AG04450 (cell line): ENCODE measurements at regions not wholly inside any gene's neighbourhood (a gene's known extent, or its start where the extent isn't known, plus 50 kb on each side); places are given as distances from the start of the nearest gene placed in this dataset.

ENCODE experiments used
- CTCF ChIA-PET: fragments of 300-600, 350-600 bp; formaldehyde crosslinking; extraction: SDS; loops from one replicate; lab custom pipeline; 2022; ENCODE audit warnings: antibody characterized with exemption, inconsistent platforms; lab: Charles Lee
- POLR2A ChIA-PET: fragments of 350-600 bp; formaldehyde crosslinking; extraction: SDS; loops from one replicate; lab custom pipeline; 2021; ENCODE audit warnings: antibody characterized with exemption, inconsistent platforms; lab: Yijun Ruan, JAX
- DNase-seq: peaks from one replicate; pipeline ENCODE4 v3.0.0-alpha.2; 2011; ENCODE audit warnings: low read depth, low spot score
- H3K27ac ChIP-seq: one replicate; pipeline ENCODE4 v1.5.1; 2012; ENCODE audit warnings: low read depth, low read length, control low read depth
- H3K27me3 ChIP-seq: one replicate; pipeline ENCODE4 v1.6.0; 2012; ENCODE audit warnings: low read length; ENCODE audit not compliant: control insufficient read depth, insufficient read depth
- H3K4me3 ChIP-seq: 2 replicates; pipeline ENCODE4 v1.5.1; 2011; ENCODE audit warnings: mild to moderate bottlenecking, low read depth, low read length, control low read depth
- H3K9me3 ChIP-seq: 2 replicates; pipeline ENCODE4 v1.5.1; 2012; ENCODE audit warnings: low read length; ENCODE audit not compliant: control insufficient read depth, insufficient read depth
- TF ChIP-seq, protein P1 (sequence below): IDR thresholded peaks from 2 replicates; pipeline ENCODE4 v1.5.1; 2011; ENCODE audit warnings: low read depth, low read length, control low read depth, inconsistent platforms

- no peak overlapping the region for H3K4me3 ChIP-seq
- no peak for DNase-seq
- H3K27me3 ChIP-seq, result peaks cover 8% of the 10 kb centered on the region
- CTCF ChIA-PET, result interaction anchor here (6.0 kb wide), 1 partner anchor 217 kb away, joined by 90 read pairs; no protein-coding TSS in a partner anchor
- POLR2A ChIA-PET, result no interaction called here
- H3K9me3 ChIP-seq, result no peaks in the 10 kb centered on the region; the same call in 1 of the 2 replicates
- TF ChIP-seq, protein P1, sequence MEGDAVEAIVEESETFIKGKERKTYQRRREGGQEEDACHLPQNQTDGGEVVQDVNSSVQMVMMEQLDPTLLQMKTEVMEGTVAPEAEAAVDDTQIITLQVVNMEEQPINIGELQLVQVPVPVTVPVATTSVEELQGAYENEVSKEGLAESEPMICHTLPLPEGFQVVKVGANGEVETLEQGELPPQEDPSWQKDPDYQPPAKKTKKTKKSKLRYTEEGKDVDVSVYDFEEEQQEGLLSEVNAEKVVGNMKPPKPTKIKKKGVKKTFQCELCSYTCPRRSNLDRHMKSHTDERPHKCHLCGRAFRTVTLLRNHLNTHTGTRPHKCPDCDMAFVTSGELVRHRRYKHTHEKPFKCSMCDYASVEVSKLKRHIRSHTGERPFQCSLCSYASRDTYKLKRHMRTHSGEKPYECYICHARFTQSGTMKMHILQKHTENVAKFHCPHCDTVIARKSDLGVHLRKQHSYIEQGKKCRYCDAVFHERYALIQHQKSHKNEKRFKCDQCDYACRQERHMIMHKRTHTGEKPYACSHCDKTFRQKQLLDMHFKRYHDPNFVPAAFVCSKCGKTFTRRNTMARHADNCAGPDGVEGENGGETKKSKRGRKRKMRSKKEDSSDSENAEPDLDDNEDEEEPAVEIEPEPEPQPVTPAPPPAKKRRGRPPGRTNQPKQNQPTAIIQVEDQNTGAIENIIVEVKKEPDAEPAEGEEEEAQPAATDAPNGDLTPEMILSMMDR, result peak; percentile 2; the same call in 1 of the 2 replicates
- H3K27ac ChIP-seq, result no peak overlapping the region
Measured at GRCh38 chr6:166772518-166772917, 145.5 kb upstream of the RPS6KA2 start.

DNA sequence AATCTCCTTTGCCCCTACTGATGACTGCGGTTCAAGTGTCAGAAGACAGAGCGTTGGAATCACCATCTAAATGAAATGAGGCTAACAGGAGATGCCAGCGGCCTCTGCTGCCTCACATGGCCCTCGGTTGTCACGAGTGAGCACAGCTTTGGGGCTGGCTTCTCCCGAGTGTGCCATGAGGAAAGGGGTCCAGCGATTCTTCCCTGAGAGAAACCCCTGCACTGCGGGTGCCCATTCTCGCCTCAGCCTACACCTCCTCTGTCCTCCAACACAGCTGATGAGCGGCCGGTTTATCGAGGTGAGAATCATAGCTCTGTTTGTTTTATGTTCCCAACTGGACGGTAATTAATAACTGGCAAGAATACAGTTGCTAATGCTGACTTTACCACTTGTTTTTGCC lies 144.7 kb upstream of the RPS6KA2 start:
- DNase-seq, result no peak
- H3K9me3 ChIP-seq, result no peaks in the 10 kb centered on the region; the same call in 1 of the 2 replicates
- ChIA-PET CTCF (interaction anchor here (6.0 kb wide), 1 partner anchor 218 kb away, joined by 90 read pairs; no protein-coding TSS in a partner anchor), POLR2A (no interaction called here)
- peaks cover 8% of the 10 kb centered on the region for H3K27me3 ChIP-seq
- no peak overlapping the region for H3K27ac ChIP-seq
- no peak overlapping the region for H3K4me3 ChIP-seq
- TF ChIP-seq, protein P1, result no peak

- peaks cover 3% of the 10 kb centered on the region for H3K27me3 ChIP-seq
- CTCF ChIA-PET, result interaction anchor here (0.6 to 1.8 kb wide), 4 partner anchors 213 to 485 kb away, joined by 3 to 5 read pairs (median 4); no protein-coding TSS in a partner anchor
Measured at GRCh38 chr6:166770216-166771116, 143.4 kb upstream of the RPS6KA2 start.

GRCh38 chr6:166769648-166770047 lies 142.6 kb upstream of the RPS6KA2 start:
- POLR2A ChIA-PET, result no interaction called here
- CTCF ChIA-PET, result interaction anchor here (0.6 to 1.8 kb wide), 5 partner anchors 17 to 484 kb away, joined by 3 to 5 read pairs (median 3); no protein-coding TSS in a partner anchor
- Histone ChIP-seq H3K27ac (no peak overlapping the region), H3K27me3 (peaks cover 3% of the 10 kb centered on the region), H3K9me3 (no peaks in the 10 kb centered on the region; the same call in 1 of the 2 replicates), H3K4me3 (no peak overlapping the region)
- DNase-seq, result no peak
- TF ChIP-seq, protein P1, result no peak

More at GRCh38 chr6:166770216-166771116, 143.4 kb upstream of the RPS6KA2 start:
- Histone ChIP-seq H3K9me3 (no peaks in the 10 kb centered on the region; the same call in 1 of the 2 replicates), H3K27ac (no peak overlapping the region), H3K4me3 (no peak overlapping the region)
- no peak for DNase-seq
- TF ChIP-seq, protein P1, result peak; percentile 35
- POLR2A ChIA-PET, result no interaction called here
